MCF 10A (cell line): ENCODE measurements at regions not wholly inside any gene's neighbourhood (a gene's known extent, or its start where the extent isn't known, plus 50 kb on each side); places are given as distances from the start of the nearest gene placed in this dataset.

ENCODE experiments used
- BruUV-seq: library from RNA; stranded (reverse); fragments of 400-500 nt; replicated peaks from 2 replicates; lab custom pipeline; 2021; lab: Mats Ljungman, UMichigan
- CTCF ChIA-PET: fragments of 300-600 bp; sonication (Branson Sonifier 250); formaldehyde crosslinking; extraction: SDS; loops from one replicate; lab custom pipeline; 2021; ENCODE audit warnings: antibody characterized with exemption, inconsistent platforms; lab: Yijun Ruan, JAX
- POLR2A ChIA-PET: fragments of 300-600, 350-650 bp; sonication (Branson Sonifier 250); formaldehyde crosslinking; extraction: SDS; loops from one replicate; lab custom pipeline; 2020; ENCODE audit warnings: antibody characterized with exemption, inconsistent platforms; lab: Yijun Ruan, JAX
- DNase-seq: peaks from one replicate; pipeline ENCODE4 v3.0.0-alpha.2; 2018; ENCODE audit not compliant: unreplicated experiment
- H3K27ac Mint-ChIP-seq: one replicate; pipeline ENCODE4 v1.8.0; 2022; ENCODE audit warnings: mild to moderate bottlenecking, low read depth, mixed read lengths; ENCODE audit not compliant: unreplicated experiment
- H3K27me3 Mint-ChIP-seq: one replicate; pipeline ENCODE4 v1.8.0; 2022; ENCODE audit warnings: mixed read lengths; ENCODE audit not compliant: insufficient read depth, unreplicated experiment
- H3K36me3 Mint-ChIP-seq: one replicate; pipeline ENCODE4 v1.8.0; 2022; ENCODE audit warnings: mild to moderate bottlenecking, moderate library complexity, mixed read lengths; ENCODE audit not compliant: insufficient read depth, unreplicated experiment
- H3K4me1 Mint-ChIP-seq: one replicate; pipeline ENCODE4 v1.8.0; 2022; ENCODE audit warnings: mixed read lengths; ENCODE audit not compliant: insufficient read depth, unreplicated experiment
- H3K4me3 Mint-ChIP-seq: one replicate; pipeline ENCODE4 v1.8.0; 2022; ENCODE audit warnings: mild to moderate bottlenecking, moderate library complexity, mixed read lengths; ENCODE audit not compliant: unreplicated experiment
- H3K9me3 Mint-ChIP-seq: one replicate; pipeline ENCODE4 v1.8.0; 2022; ENCODE audit warnings: mixed read lengths; ENCODE audit not compliant: unreplicated experiment
- CTCF ChIP-seq: fragments of 200-600 bp; IDR thresholded peaks from one replicate; pipeline ENCODE4 v1.8.0; 2022; ENCODE audit warnings: antibody characterized with exemption, mild to moderate bottlenecking; ENCODE audit not compliant: unreplicated experiment
- intact Hi-C: fragments of 100-400 bp; cut with micrococcal nuclease; formaldehyde crosslinking; loops from 2 replicates; pipeline ENCODE4 v1.14.1; 2022

GRCh38 chr7:13226385-13226784 is 539.0 kb downstream of the ARL4A start:
- Mint-ChIP-seq H3K9me3 (no peaks in the 10 kb centered on the region), H3K36me3 (no peaks in the 10 kb centered on the region), H3K27me3 (no peaks in the 10 kb centered on the region), H3K4me1 (no peaks in the 10 kb centered on the region), H3K27ac (no peak overlapping the region), H3K4me3 (no peak overlapping the region)
- ChIA-PET CTCF (no interaction called here), POLR2A (no interaction called here)
- no peak for DNase-seq
- BruUV-seq, result no TSS peak
- intact Hi-C loops, result no loop called here
- no peak for TF ChIP-seq CTCF

GRCh38 chr7:13231216-13231615 is 543.8 kb downstream of the ARL4A start:
- Mint-ChIP-seq H3K36me3 (no peaks in the 10 kb centered on the region), H3K27me3 (no peaks in the 10 kb centered on the region), H3K4me1 (no peaks in the 10 kb centered on the region), H3K4me3 (no peak overlapping the region), H3K9me3 (no peaks in the 10 kb centered on the region), H3K27ac (no peak overlapping the region)
- no TSS peak for BruUV-seq
- no peak for DNase-seq
- TF ChIP-seq CTCF, result no peak
- CTCF ChIA-PET, result interaction anchor here (0.6 kb wide), 1 partner anchor 564 kb away, joined by 3 read pairs; no protein-coding TSS in a partner anchor
- POLR2A ChIA-PET, result no interaction called here
- intact Hi-C loops, result no loop called here

- intact Hi-C loops, result no loop called here
- peaks cover 3% of the 10 kb centered on the region for H3K4me1 Mint-ChIP-seq
- no peaks in the 10 kb centered on the region for H3K9me3 Mint-ChIP-seq
- no peaks in the 10 kb centered on the region for H3K36me3 Mint-ChIP-seq
- no peaks in the 10 kb centered on the region for H3K27me3 Mint-ChIP-seq
- H3K27ac Mint-ChIP-seq, result no peak overlapping the region
- no peak for TF ChIP-seq CTCF
- POLR2A ChIA-PET, result no interaction called here
- CTCF ChIA-PET, result no interaction called here
- no peak overlapping the region for H3K4me3 Mint-ChIP-seq
- no TSS peak for BruUV-seq
- no peak for DNase-seq
These were observed 548.0 kb downstream of the ARL4A start for GRCh38 chr7:13235436-13235835.

GRCh38 chr7:13236026-13236425 is 548.6 kb downstream of the ARL4A start:
- intact Hi-C loops, result no loop called here
- no peak for TF ChIP-seq CTCF
- no TSS peak for BruUV-seq
- POLR2A ChIA-PET, result no interaction called here
- Mint-ChIP-seq H3K4me1 (peaks cover 4% of the 10 kb centered on the region), H3K36me3 (no peaks in the 10 kb centered on the region), H3K4me3 (no peak overlapping the region), H3K9me3 (no peaks in the 10 kb centered on the region), H3K27me3 (no peaks in the 10 kb centered on the region), H3K27ac (no peak overlapping the region)
- CTCF ChIA-PET, result no interaction called here
- no peak for DNase-seq
